GM20000 (cell line): ENCODE measurements at regions not wholly inside any gene's neighbourhood (a gene's known extent, or its start where the extent isn't known, plus 50 kb on each side); places are given as distances from the start of the nearest gene placed in this dataset.

ENCODE experiments used
- DNase-seq: peaks from one replicate; pipeline ENCODE4 v3.0.0; 2012; ENCODE audit warnings: low spot score
- CTCF ChIP-seq: IDR thresholded peaks from 2 replicates; pipeline ENCODE4 v1.5.1; 2012; ENCODE audit warnings: mild to moderate bottlenecking, control low read depth; ENCODE audit errors: extremely low read depth, missing control alignments

DNA sequence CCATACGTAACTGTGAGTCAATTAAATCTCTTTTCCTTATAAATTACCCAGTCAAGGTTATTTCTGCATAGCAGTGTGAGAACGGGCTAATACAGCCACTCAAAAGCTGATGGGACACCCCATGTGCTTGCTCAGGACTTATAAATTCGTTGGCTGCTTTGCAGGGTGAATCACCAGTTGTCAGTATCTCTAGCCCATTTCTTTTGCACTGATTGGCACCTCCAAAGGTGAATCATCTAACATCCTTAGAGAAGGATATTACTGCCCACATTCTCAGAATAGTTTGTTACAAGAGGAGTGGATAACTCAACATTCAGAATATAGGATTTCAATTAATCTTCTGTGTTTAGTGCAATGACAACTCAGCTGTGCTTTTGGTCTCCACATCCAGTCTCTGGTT, 601.5 kb downstream of the KCNH5 start:
- no peak for DNase-seq
- TF ChIP-seq CTCF = no peak

DNA sequence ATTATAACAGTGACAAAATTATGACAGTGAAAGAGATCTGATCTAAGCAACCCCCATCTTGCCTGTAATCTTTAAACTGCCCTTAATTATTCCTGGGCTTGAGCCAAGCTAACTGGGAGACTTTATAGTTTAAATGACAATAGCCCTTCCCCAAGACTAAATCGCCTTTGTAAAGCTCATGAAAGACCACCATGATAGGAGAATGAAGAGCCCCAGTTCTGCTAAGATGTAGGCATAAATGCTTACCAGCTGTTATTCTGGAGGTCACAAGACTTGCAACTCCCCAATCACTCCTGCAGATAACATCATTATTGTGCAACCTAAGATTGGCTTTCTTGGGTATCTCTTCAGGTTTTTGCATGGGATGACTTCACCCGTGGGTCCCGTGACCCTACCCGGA, 599.7 kb downstream of the KCNH5 start:
- DNase-seq = no peak
- TF ChIP-seq CTCF = no peak

DNA sequence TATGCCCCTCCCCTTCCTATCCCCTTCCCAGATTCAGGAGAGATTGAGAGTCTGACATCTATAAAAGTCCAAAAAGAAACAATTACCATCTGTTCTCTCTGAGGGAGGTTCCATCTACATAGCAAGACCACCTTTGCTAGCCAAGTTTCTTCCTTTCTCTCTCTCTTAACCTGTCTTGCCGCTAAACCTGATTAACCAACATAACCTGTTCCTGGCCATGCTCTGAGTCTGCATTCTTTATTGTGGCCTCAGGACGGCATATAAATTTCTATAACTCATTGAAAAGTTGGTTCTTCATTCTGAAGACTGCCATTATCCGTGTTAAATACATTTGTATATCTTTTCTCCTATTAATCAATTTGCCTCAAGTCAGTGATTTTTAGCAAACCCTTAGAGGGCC, 594.0 kb downstream of the KCNH5 start:
- TF ChIP-seq CTCF = no peak
- no peak for DNase-seq

GRCh38 chr14:62453226-62453625, 592.0 kb downstream of the KCNH5 start:
- DNase-seq = no peak
- TF ChIP-seq CTCF = no peak

GRCh38 chr14:62455446-62455845, 589.8 kb downstream of the KCNH5 start:
- DNase-seq = no peak
- TF ChIP-seq CTCF = no peak

DNA sequence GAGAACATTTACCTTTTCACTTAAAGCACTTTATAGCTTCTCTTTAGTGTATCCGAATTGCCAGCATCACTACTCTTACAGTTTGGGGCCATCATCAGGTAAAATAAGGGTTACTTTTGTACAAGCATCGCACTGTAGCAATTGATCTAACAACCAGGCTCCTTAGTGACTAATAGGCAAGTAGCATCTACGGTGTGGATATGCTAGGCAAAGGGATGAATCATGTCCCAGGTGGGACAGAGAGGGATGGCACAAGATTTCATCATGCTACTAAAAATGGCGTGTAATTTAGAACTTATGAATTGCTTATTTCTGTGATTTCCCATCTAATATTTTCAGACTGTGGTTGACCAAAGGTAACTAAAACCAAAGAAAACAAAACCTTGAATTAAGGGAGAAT, 582.3 kb downstream of the KCNH5 start:
- DNase-seq = no peak
- TF ChIP-seq CTCF = no peak

DNA sequence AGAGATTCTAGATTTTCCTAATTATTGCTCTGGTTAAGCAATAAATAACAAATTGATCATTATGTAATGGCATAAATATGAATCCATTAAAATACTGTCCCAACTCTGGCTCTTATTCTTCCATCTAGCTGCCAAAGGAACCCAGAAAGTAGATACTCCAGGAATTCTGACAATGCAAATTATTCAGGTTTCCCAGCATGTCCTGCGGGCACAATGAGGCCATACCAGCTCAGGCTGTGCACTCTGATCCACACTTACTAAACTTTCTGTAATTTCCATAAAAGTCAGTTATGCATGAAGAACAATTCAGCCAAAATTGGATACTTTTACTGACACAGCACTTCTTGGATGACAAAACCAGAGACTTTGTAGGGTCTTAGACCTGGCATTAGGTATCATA, 576.3 kb downstream of the KCNH5 start:
- TF ChIP-seq CTCF = no peak
- no peak for DNase-seq
